ENCODE measurements at regions not wholly inside any gene's neighbourhood (a gene's known extent, or its start where the extent isn't known, plus 50 kb on each side); places are given as distances from the start of the nearest gene placed in this dataset.
A peak's percentile ranks its signal among the peaks of the same experiment; 100 is the strongest.

GRCh38 chr3:6113338-6113737 lies 747.6 kb upstream of the GRM7 start:
- H3K4me3 ChIP-seq (ENCODE audit: low read length), result no peak overlapping the region
- TF ChIP-seq, protein P1, sequence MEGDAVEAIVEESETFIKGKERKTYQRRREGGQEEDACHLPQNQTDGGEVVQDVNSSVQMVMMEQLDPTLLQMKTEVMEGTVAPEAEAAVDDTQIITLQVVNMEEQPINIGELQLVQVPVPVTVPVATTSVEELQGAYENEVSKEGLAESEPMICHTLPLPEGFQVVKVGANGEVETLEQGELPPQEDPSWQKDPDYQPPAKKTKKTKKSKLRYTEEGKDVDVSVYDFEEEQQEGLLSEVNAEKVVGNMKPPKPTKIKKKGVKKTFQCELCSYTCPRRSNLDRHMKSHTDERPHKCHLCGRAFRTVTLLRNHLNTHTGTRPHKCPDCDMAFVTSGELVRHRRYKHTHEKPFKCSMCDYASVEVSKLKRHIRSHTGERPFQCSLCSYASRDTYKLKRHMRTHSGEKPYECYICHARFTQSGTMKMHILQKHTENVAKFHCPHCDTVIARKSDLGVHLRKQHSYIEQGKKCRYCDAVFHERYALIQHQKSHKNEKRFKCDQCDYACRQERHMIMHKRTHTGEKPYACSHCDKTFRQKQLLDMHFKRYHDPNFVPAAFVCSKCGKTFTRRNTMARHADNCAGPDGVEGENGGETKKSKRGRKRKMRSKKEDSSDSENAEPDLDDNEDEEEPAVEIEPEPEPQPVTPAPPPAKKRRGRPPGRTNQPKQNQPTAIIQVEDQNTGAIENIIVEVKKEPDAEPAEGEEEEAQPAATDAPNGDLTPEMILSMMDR (conservative IDR thresholded peaks at IDR 0.05; ENCODE audit: low read depth, low read length), result no peak
- no peak for DNase-seq (ENCODE audit: low read depth)

GRCh38 chr3:6119367-6119766 lies 741.5 kb upstream of the GRM7 start:
- TF ChIP-seq, protein P1 (conservative IDR thresholded peaks at IDR 0.05; ENCODE audit: low read depth, low read length), result no peak
- H3K4me3 ChIP-seq (ENCODE audit: low read length), result no peak overlapping the region
- DNase-seq (ENCODE audit: low read depth), result no peak

- peak; percentile 47 for DNase-seq (ENCODE audit: low read depth)
- H3K4me3 ChIP-seq (ENCODE audit: low read length), result no peak overlapping the region
- TF ChIP-seq, protein P1 (conservative IDR thresholded peaks at IDR 0.05; ENCODE audit: low read depth, low read length), result no peak
Measured at GRCh38 chr3:6120786-6121185, 740.1 kb upstream of the GRM7 start.

DNA sequence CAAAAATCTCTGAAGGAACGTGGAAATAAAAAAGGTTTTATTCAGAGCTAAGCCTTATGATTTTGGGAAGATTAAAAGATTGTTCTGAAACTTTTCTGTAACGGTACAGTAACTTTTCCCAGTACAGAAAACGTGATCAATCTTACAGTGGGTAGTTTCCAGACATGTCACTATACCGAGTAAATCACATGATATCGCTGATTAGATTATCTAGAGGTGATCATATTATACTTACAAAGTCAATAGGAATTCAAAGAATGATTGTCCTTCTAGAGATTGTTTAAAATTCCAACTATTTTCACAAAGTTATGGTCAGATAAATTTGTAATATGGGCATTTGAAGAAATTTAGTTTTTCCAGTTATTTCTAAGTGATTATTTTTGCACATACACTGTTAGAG lies 736.0 kb upstream of the GRM7 start:
- DNase-seq (ENCODE audit: low read depth), result peak; percentile 2
- H3K4me3 ChIP-seq (ENCODE audit: low read length), result no peak overlapping the region
- TF ChIP-seq, protein P1 (conservative IDR thresholded peaks at IDR 0.05; ENCODE audit: low read depth, low read length), result no peak

- H3K4me3 ChIP-seq (ENCODE audit: low read length), result no peak overlapping the region
- TF ChIP-seq, protein P1 (conservative IDR thresholded peaks at IDR 0.05; ENCODE audit: low read depth, low read length), result no peak
- no peak for DNase-seq (ENCODE audit: low read depth)
Measured at GRCh38 chr3:6125520-6125919, 735.4 kb upstream of the GRM7 start.

DNA sequence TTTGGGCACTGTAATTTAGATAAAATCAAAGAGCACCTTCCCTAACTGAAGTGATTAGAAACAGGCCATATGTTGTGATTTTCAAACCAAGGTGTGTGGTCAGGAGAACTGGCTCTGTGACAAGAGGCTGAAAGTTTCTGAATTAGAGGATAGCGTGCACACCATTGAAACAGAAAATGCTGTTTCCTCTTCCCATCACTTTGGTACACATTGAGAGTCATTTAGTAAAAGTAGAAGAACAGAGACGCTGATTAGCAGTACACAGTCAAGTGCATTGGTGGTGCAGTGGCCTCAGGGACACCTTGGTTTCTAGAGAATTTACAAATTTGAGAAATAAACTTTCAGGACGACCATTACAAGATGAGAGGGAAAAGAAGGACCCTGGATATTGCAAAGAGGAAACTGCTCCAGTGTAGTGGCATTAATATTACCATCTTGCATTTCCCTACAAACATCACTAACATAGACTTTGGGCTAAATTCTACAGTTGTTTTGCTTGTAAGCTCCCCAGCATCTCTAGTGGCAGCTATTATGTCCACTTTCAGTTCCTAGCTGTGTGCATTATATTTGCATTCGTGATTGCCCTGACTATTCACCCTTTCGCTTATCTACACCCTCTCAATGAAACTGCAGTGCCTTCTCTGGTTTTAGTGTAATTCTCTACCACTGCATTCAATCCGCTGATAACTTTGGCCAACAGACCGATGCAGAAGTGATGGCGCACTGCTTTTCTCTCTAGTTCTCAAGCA lies 728.1 kb upstream of the GRM7 start:
- TF ChIP-seq, protein P1 (conservative IDR thresholded peaks at IDR 0.05; ENCODE audit: low read depth, low read length), result no peak
- H3K4me3 ChIP-seq (ENCODE audit: low read length), result no peak overlapping the region
- no peak for DNase-seq (ENCODE audit: low read depth)

GRCh38 chr3:6142707-6143106 lies 718.2 kb upstream of the GRM7 start:
- TF ChIP-seq, protein P1 (conservative IDR thresholded peaks at IDR 0.05; ENCODE audit: low read depth, low read length), result no peak
- no peak for DNase-seq (ENCODE audit: low read depth)
- H3K4me3 ChIP-seq (ENCODE audit: low read length), result no peak overlapping the region
